HS-5 (cell line): ENCODE measurements at regions not wholly inside any gene's neighbourhood (a gene's known extent, or its start where the extent isn't known, plus 50 kb on each side); places are given as distances from the start of the nearest gene placed in this dataset.
"Not testable (repeated sequence)": the region's sequence is repeated elsewhere in the genome, so short reads cannot be mapped to it uniquely, and the experiment has no call there.

Source experiments
- DNase-seq: peaks from one replicate; pipeline ENCODE4 v3.0.0-alpha.2; 2012; ENCODE audit warnings: low read depth

DNA sequence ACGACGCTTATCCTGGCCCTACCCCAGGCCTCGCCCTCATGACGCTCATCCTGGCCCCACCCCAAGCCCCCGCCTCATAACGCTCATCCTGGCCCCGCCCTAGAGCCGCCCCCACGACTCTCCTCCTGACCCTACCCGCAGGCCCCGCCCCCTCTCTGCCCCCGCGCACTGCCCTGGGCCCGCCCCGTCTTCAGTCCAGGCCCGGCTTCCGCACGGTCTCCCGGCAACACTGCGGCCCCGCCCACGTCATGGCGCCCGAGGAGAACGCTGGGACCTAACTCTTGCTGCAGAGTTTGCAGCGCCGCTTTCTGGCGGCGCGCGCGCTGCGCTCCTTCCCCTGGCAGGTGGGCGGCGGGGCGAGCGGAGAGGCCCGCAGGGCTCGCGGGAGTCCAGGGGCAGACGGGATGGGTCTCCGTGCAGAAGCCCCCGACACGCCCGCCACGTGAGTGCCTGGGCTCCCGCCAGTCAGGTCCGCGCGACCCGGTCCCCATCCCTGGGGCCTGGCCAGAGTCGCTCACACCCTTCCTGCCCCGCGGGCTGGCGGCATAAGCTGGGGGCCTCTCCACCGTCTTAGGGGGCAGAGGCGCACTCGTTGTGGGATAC is 52.5 kb upstream of the ROPN1B start:
- peak; percentile 60 for DNase-seq

DNA sequence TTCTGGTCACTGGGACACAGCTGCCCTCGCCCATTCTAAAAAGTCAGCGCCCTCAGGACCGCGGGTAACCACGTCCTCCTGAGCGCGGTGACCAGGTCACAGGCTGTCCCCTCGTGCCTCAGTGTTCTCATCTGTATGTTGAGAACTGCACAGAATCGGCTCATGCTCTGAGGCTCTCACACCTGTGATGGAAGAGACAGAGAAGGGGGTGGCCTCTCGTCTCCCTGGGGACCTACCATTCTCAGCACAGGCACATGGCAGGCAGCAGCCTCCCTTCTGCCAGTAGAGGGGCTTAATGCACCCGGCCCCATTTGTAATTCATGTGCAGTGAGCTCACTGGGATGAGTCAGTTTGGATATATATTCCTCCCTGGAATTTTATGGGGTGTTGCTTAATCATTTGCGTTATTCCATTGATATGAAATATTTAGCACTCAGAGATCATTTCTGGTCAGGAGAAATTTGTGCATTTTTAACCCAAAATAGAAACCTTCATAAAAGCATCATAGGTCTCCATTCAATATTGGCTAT is 51.9 kb upstream of the ROPN1B start:
- DNase-seq: peak; percentile 63

GRCh38 chr3:125918024-125918423 is 51.0 kb upstream of the ROPN1B start:
- DNase-seq: not testable (repeated sequence)

DNA sequence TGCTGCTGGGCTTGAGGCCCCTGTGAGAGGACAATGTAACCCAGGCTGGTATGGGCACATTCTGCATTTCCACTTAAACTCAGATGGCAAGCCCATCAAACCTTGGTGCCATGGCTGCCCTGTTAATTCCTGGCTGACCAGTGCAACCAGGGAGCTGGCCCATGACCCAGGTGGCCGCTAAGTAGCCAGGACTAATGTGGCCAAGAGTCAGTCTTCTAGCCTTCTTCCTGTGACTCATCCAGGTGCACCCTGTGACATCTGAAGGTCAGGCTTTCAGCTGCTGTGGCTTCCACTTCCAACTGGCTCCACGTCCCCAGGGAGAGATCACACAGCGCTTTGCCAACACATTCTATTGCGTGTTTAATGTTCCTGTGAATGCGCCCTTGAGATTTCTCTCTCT is 50.5 kb upstream of the ROPN1B start:
- not testable (repeated sequence) for DNase-seq

DNA sequence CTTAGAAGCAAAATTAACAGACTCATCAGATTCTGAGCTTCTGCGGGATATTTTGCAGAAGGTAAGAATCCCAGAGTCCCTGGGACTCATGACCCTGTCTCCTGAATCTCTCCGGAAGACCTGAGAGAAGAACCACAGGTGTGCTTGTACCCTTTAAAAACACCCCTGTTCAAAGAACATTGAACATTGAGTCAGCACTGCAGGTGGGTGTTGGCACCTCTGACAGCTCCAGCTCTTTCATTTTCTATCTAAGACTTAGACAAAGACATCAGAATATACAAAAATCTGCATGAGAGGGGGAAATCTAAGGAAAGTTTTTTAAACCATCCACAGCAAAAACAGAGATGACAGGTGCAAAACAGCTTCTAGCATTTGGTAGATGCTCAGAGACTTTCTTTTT is 50.1 kb upstream of the ROPN1B start:
- not testable (repeated sequence) for DNase-seq
